ENCODE measurements at regions not wholly inside any gene's neighbourhood (a gene's known extent, or its start where the extent isn't known, plus 50 kb on each side); places are given as distances from the start of the nearest gene placed in this dataset.

DNA sequence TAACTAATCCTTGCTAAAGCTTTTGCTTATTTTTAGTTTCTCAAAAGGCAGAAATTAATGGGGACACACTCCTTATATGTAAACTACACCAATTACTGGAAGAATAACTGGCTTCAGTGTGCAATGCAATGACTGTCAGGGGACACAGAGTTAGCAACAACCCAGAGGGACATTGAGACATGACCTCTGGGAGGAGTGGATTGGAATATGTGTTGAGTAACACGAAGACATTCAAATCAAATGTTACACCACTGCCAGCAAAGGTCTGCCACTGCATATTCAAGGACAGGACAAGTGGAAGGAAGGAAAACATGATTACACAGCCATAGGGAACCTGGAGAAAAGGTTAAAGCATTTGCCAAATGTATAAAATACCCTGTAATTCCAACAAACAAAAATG is 240.1 kb upstream of the FSTL5 start:
- WGBS (ENCODE audit: missing lambda C conversion rate): 13% methylated on average over 1 of the region's 1 CpG
- H3K27ac ChIP-seq: no peak overlapping the region
- no peak for FAIRE-seq
- TF ChIP-seq RARB (CRISPR knock-in tag; IDR thresholded peaks at IDR 0.05) (no peak), HOXB13 (CRISPR knock-in tag; IDR thresholded peaks at IDR 0.05; ENCODE audit: low read depth) (no peak), RCOR1 (IDR thresholded peaks at IDR 0.05; ENCODE audit: low read depth, low read length) (no peak), ZNF302 (CRISPR knock-in tag; IDR thresholded peaks at IDR 0.05) (no peak), ZSCAN20 (CRISPR knock-in tag; IDR thresholded peaks at IDR 0.05) (no peak), RFX5 (IDR thresholded peaks at IDR 0.05) (no peak), ZFP36 (IDR thresholded peaks at IDR 0.05; ENCODE audit: borderline replicate concordance, partially characterized antibody) (no peak), NPAS2 (CRISPR knock-in tag; IDR thresholded peaks at IDR 0.05; ENCODE audit: borderline replicate concordance) (no peak), FOSL2 (IDR thresholded peaks at IDR 0.05) (no peak), FOSL2 (CRISPR knock-in tag; IDR thresholded peaks at IDR 0.05) (no peak), CBX8 (IDR thresholded peaks at IDR 0.05) (no peak), HOXA7 (CRISPR knock-in tag; IDR thresholded peaks at IDR 0.05) (no peak)
- TF ChIP-seq, protein P1, sequence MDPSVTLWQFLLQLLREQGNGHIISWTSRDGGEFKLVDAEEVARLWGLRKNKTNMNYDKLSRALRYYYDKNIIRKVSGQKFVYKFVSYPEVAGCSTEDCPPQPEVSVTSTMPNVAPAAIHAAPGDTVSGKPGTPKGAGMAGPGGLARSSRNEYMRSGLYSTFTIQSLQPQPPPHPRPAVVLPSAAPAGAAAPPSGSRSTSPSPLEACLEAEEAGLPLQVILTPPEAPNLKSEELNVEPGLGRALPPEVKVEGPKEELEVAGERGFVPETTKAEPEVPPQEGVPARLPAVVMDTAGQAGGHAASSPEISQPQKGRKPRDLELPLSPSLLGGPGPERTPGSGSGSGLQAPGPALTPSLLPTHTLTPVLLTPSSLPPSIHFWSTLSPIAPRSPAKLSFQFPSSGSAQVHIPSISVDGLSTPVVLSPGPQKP (IDR thresholded peaks at IDR 0.05; ENCODE audit: low read depth, low read length): no peak
- TF ChIP-seq, protein P2, sequence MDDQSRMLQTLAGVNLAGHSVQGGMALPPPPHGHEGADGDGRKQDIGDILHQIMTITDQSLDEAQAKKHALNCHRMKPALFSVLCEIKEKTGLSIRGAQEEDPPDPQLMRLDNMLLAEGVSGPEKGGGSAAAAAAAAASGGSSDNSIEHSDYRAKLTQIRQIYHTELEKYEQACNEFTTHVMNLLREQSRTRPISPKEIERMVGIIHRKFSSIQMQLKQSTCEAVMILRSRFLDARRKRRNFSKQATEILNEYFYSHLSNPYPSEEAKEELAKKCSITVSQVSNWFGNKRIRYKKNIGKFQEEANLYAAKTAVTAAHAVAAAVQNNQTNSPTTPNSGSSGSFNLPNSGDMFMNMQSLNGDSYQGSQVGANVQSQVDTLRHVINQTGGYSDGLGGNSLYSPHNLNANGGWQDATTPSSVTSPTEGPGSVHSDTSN (IDR thresholded peaks at IDR 0.05): no peak
- TF ChIP-seq, protein P3, sequence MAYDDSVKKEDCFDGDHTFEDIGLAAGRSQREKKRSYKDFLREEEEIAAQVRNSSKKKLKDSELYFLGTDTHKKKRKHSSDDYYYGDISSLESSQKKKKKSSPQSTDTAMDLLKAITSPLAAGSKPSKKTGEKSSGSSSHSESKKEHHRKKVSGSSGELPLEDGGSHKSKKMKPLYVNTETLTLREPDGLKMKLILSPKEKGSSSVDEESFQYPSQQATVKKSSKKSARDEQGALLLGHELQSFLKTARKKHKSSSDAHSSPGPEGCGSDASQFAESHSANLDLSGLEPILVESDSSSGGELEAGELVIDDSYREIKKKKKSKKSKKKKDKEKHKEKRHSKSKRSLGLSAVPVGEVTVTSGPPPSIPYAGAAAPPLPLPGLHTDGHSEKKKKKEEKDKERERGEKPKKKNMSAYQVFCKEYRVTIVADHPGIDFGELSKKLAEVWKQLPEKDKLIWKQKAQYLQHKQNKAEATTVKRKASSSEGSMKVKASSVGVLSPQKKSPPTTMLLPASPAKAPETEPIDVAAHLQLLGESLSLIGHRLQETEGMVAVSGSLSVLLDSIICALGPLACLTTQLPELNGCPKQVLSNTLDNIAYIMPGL (CRISPR knock-in tag; IDR thresholded peaks at IDR 0.05; ENCODE audit: borderline replicate concordance): no peak
- TF ChIP-seq, protein P4, sequence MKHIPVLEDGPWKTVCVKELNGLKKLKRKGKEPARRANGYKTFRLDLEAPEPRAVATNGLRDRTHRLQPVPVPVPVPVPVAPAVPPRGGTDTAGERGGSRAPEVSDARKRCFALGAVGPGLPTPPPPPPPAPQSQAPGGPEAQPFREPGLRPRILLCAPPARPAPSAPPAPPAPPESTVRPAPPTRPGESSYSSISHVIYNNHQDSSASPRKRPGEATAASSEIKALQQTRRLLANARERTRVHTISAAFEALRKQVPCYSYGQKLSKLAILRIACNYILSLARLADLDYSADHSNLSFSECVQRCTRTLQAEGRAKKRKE (CRISPR knock-in tag; IDR thresholded peaks at IDR 0.05; ENCODE audit: low read depth): no peak
- TF ChIP-seq, protein P5, sequence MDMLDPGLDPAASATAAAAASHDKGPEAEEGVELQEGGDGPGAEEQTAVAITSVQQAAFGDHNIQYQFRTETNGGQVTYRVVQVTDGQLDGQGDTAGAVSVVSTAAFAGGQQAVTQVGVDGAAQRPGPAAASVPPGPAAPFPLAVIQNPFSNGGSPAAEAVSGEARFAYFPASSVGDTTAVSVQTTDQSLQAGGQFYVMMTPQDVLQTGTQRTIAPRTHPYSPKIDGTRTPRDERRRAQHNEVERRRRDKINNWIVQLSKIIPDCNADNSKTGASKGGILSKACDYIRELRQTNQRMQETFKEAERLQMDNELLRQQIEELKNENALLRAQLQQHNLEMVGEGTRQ (IDR thresholded peaks at IDR 0.05): no peak
- DNase-seq (ENCODE audit: low read depth in 1 of 2, low spot score in 1 of 2): no peak
- no peak overlapping the region for H3K4me2 ChIP-seq
- POLR2A ChIA-PET: no interaction called here
- H3K4me1 ChIP-seq: no peaks in the 10 kb centered on the region
- ATAC-seq: no peak
- no peaks in the 10 kb centered on the region for H3K9me3 ChIP-seq
- no peak overlapping the region for H3K4me3 ChIP-seq
- CTCF ChIA-PET: no interaction called here

DNA sequence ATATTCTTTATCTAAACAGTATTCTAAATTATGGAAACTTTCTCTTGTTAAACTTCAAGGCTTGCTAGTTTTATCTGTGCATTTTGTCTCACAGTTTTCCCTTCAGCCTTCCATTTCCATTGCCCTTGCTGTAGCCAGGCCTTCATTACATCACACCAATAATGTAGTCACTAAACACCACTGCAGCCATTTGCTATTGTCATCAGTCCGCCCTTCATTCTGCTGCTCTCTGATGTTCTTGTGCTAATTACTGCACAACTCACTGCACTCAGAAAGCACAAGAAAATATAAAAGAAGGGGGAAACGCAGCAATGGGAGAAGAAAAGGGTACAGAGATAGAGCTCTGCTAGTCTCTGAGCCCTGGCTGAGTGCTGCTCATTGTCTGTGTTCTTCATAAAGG is 239.6 kb upstream of the FSTL5 start:
- H3K4me2 ChIP-seq: no peak overlapping the region
- CTCF ChIA-PET: no interaction called here
- no peak overlapping the region for H3K4me3 ChIP-seq
- no peaks in the 10 kb centered on the region for H3K9me3 ChIP-seq
- H3K4me1 ChIP-seq: no peaks in the 10 kb centered on the region
- no peak for ATAC-seq
- TF ChIP-seq CBX8 (IDR thresholded peaks at IDR 0.05) (no peak), MAZ (IDR thresholded peaks at IDR 0.05; ENCODE audit: borderline replicate concordance, low read depth, low read length) (no peak), FOXS1 (CRISPR knock-in tag; IDR thresholded peaks at IDR 0.05) (no peak), ZFP36 (IDR thresholded peaks at IDR 0.05; ENCODE audit: borderline replicate concordance, partially characterized antibody) (no peak), KDM5A (IDR thresholded peaks at IDR 0.05) (no peak), TFCP2L1 (CRISPR knock-in tag; IDR thresholded peaks at IDR 0.05) (no peak), RFX5 (IDR thresholded peaks at IDR 0.05) (no peak), CHD4 (IDR thresholded peaks at IDR 0.05; ENCODE audit: borderline replicate concordance) (no peak), NR3C1 (IDR thresholded peaks at IDR 0.05) (no peak), EP300 (IDR thresholded peaks at IDR 0.05) (no peak), KDM1A (IDR thresholded peaks at IDR 0.05; ENCODE audit: low read depth) (no peak), ZSCAN20 (CRISPR knock-in tag; IDR thresholded peaks at IDR 0.05) (no peak), SREBF2 (IDR thresholded peaks at IDR 0.05) (no peak)
- no peak for DNase-seq (ENCODE audit: low read depth in 1 of 2, low spot score in 1 of 2)
- POLR2A ChIA-PET: no interaction called here
- FAIRE-seq: no peak
- 44% methylated on average over 2 of the region's 2 CpGs for WGBS (ENCODE audit: missing lambda C conversion rate)
- no peak overlapping the region for H3K27ac ChIP-seq
